ENCODE measurements at regions not wholly inside any gene's neighbourhood (a gene's known extent, or its start where the extent isn't known, plus 50 kb on each side); places are given as distances from the start of the nearest gene placed in this dataset.

GRCh38 chr6:113591896-113592827, 265.0 kb upstream of the MARCKS start:
- no peak for DNase-seq (ENCODE audit: low spot score)

GRCh38 chr6:113594726-113595125, 262.4 kb upstream of the MARCKS start:
- no peak for DNase-seq (ENCODE audit: low spot score)

- DNase-seq (ENCODE audit: low spot score) = no peak
These were observed 261.2 kb upstream of the MARCKS start for GRCh38 chr6:113595911-113596376.

- no peak for DNase-seq (ENCODE audit: low spot score)
These were observed 260.5 kb upstream of the MARCKS start for GRCh38 chr6:113596387-113597230.

- no peak for DNase-seq (ENCODE audit: low spot score)
These were observed 259.9 kb upstream of the MARCKS start for GRCh38 chr6:113597231-113597583.

- DNase-seq (ENCODE audit: low spot score) = no peak
These were observed 258.4 kb upstream of the MARCKS start for GRCh38 chr6:113598786-113599185.

GRCh38 chr6:113599444-113599843, 257.7 kb upstream of the MARCKS start:
- DNase-seq (ENCODE audit: low spot score) = no peak

GRCh38 chr6:113600551-113601339, 256.4 kb upstream of the MARCKS start:
- DNase-seq (ENCODE audit: low spot score) = no peak

- no peak for DNase-seq (ENCODE audit: low spot score)
These were observed 249.2 kb upstream of the MARCKS start for GRCh38 chr6:113607821-113608545.

- DNase-seq (ENCODE audit: low spot score) = no peak
These were observed 246.7 kb upstream of the MARCKS start for GRCh38 chr6:113610377-113610988.

- no peak for DNase-seq (ENCODE audit: low spot score)
These were observed 240.4 kb upstream of the MARCKS start for GRCh38 chr6:113616701-113617274.

- no peak for DNase-seq (ENCODE audit: low spot score)
These were observed 238.1 kb upstream of the MARCKS start for GRCh38 chr6:113619077-113619476.

GRCh38 chr6:113620386-113620785, 236.8 kb upstream of the MARCKS start:
- no peak for DNase-seq (ENCODE audit: low spot score)

GRCh38 chr6:113622254-113622653, 234.9 kb upstream of the MARCKS start:
- no peak for DNase-seq (ENCODE audit: low spot score)

GRCh38 chr6:113623129-113623528, 234.0 kb upstream of the MARCKS start:
- DNase-seq (ENCODE audit: low spot score) = no peak

GRCh38 chr6:113625850-113626249, 231.3 kb upstream of the MARCKS start:
- no peak for DNase-seq (ENCODE audit: low spot score)

- DNase-seq (ENCODE audit: low spot score) = no peak
These were observed 230.7 kb upstream of the MARCKS start for GRCh38 chr6:113626475-113626874.

- DNase-seq (ENCODE audit: low spot score) = no peak
These were observed 229.7 kb upstream of the MARCKS start for GRCh38 chr6:113627480-113627879.

GRCh38 chr6:113629256-113629655, 227.9 kb upstream of the MARCKS start:
- no peak for DNase-seq (ENCODE audit: low spot score)
